Left lung (tissue), 4 donors: ENCODE measurements at regions not wholly inside any gene's neighbourhood (a gene's known extent, or its start where the extent isn't known, plus 50 kb on each side); places are given as distances from the start of the nearest gene placed in this dataset.
A peak's percentile ranks its signal among the peaks of the same experiment; 100 is the strongest.
"Not testable (repeated sequence)": the region's sequence is repeated elsewhere in the genome, so short reads cannot be mapped to it uniquely, and the experiment has no call there.

Experiments used
- ATAC-seq: fragments of 200-7000 bp; cut with Tn5 transposase; one replicate; pipeline ENCODE4 v1.9.1; 2020; ENCODE audit warnings: moderate library complexity
- DNase-seq, 4 donors: peaks; one replicate each; pipeline ENCODE4 v3.0.0-alpha.2; 2013 to 2020
- H3K27ac ChIP-seq, 2 donors: fragments of 200-600 bp; sonication (generic) in 1 of 2; one replicate each; pipeline versions ENCODE4 v1.5.0 to v1.8.0; 2020 to 2021
- H3K27me3 ChIP-seq, 2 donors: fragments of 200-600 bp; sonication (generic) in 1 of 2; one replicate each; pipeline versions ENCODE4 v1.5.0 to v1.8.0; 2020 to 2021
- H3K36me3 ChIP-seq, 2 donors: fragments of 200-600 bp; sonication (generic) in 1 of 2; one replicate each; pipeline versions ENCODE4 v1.5.0 to v1.8.0; 2020 to 2021
- H3K4me1 ChIP-seq, 2 donors: fragments of 200-600 bp; one replicate each; pipeline ENCODE4 v1.8.0; 2021
- H3K4me3 ChIP-seq, 2 donors: fragments of 200-600 bp; sonication (generic) in 1 of 2; one replicate each; pipeline versions ENCODE4 v1.5.0 to v1.8.0; 2020 to 2021; ENCODE audit warnings: mild to moderate bottlenecking in 1 of 2
- H3K9me3 ChIP-seq, 2 donors: fragments of 200-600 bp; sonication (generic) in 1 of 2; one replicate each; pipeline versions ENCODE4 v1.5.0 to v1.8.0; 2020 to 2021
- CTCF ChIP-seq, 2 donors: fragments of 200-600 bp; sonication (generic) in 1 of 2; IDR thresholded peaks; one replicate each; pipeline versions ENCODE4 v1.5.0 to v1.8.0; 2021; ENCODE audit warnings: antibody characterized with exemption in 2 of 2
- intact Hi-C, 2 donors: fragments of 100-400 bp; cut with DNase I; formaldehyde crosslinking; loops; one replicate each; pipeline versions ENCODE4 v1.11.2 to v1.14.2; 2022
- donor health status: DM: no; HTN: yes; CAD: no.
- donor health status: DM: no; HTN: no; CAD: no.

DNA sequence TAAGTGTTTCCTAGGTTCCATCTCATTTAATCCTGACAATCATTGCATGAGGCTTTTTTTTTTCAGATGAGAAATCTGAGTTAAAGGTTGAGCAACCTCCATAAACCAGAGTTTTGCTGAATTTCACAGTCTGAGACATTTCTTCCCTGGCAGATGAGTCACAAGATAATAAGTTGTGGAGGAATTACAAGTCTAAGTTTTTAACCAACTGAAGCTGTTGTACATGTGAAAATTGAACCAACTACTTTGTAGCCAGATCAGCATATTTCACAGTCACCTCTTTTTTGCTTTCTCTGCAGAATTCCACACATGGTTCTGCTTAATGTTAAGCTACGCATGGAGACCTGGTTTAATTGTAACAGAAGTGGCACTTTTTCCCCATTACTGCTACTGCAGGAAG lies 765.6 kb downstream of the CDH11 start:
- no peaks in the 10 kb centered on the region for H3K27me3 ChIP-seq
- ATAC-seq (peak; percentile 25), DNase-seq (no peak)
- intact Hi-C loops, result no loop called here
- H3K9me3 ChIP-seq, result peaks cover 0 to 5% of the 10 kb centered on the region in 2 donors
- no peaks in the 10 kb centered on the region for H3K36me3 ChIP-seq
- TF ChIP-seq CTCF (IDR thresholded peaks at IDR 0.05), result no peak
- no peak overlapping the region for H3K4me3 ChIP-seq
- H3K27ac ChIP-seq, result no peak overlapping the region
- H3K4me1 ChIP-seq, result no peaks in the 10 kb centered on the region

- TF ChIP-seq CTCF (IDR thresholded peaks at IDR 0.05), result no peak
- intact Hi-C loops, result no loop called here
Observed at GRCh38 chr16:64352246-64352645, 769.6 kb downstream of the CDH11 start.

DNA sequence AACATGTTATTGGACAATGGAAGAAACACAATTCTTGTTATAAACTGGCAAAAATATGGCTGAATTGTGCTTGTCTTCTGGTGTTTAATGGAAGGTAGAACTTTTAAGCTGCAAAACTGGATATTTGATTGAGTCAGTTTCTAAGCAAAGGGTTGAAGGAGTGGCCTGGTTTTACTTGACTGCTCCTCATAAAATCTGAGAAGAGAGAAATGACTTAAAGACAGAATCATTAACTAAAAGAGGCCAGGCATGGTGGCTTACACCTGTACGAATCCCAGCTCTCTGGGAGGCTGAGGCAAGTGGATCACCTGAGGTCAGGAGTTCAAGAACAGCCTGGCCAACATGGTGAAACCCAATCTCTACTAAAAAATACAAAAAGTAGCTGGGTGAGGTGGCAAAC lies 770.7 kb downstream of the CDH11 start:
- Histone ChIP-seq H3K27me3 (no peaks in the 10 kb centered on the region), H3K36me3 (no peaks in the 10 kb centered on the region), H3K27ac (no peak overlapping the region), H3K4me3 (no peak overlapping the region), H3K9me3 (peaks cover 0 to 10% of the 10 kb centered on the region in 2 donors), H3K4me1 (no peaks in the 10 kb centered on the region)
- ATAC-seq (no peak), DNase-seq (no peak)
- no peak for TF ChIP-seq CTCF (IDR thresholded peaks at IDR 0.05)
- intact Hi-C loops, result no loop called here

More at GRCh38 chr16:64352246-64352645, 769.6 kb downstream of the CDH11 start:
- DNase-seq (no peak), ATAC-seq (no peak)
- Histone ChIP-seq H3K4me3 (no peak overlapping the region), H3K4me1 (no peaks in the 10 kb centered on the region), H3K36me3 (no peaks in the 10 kb centered on the region), H3K27me3 (no peaks in the 10 kb centered on the region), H3K9me3 (peaks cover 0 to 10% of the 10 kb centered on the region in 2 donors), H3K27ac (no peak overlapping the region)

DNA sequence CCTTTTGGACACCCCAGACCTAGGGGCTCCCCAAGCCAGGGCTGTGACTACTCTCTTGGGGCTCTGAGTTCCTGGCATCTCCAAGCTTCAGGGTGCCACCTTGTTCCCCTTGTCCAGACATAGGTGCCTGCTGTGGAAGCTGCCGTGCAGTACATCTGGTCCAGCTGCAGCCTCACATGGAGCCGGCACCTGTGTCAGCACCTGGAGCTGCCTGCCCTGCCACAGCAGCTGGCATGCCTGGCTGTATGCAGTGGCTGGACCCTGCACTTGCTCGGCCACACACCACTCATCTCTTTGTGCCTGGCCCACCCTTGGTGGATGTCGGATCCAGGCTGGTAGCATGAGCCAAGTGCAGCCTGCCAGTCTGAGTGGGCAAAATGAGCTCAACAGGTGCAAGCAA lies 775.8 kb downstream of the CDH11 start:
- H3K9me3 ChIP-seq, result peaks cover 0 to 14% of the 10 kb centered on the region in 2 donors
- intact Hi-C loops, result no loop called here
- ATAC-seq, result no peak
- no peak overlapping the region for H3K27ac ChIP-seq
- H3K4me1 ChIP-seq, result no peaks in the 10 kb centered on the region
- H3K4me3 ChIP-seq, result no peak overlapping the region
- no peak for DNase-seq
- TF ChIP-seq CTCF (IDR thresholded peaks at IDR 0.05), result no peak
- no peaks in the 10 kb centered on the region for H3K36me3 ChIP-seq
- H3K27me3 ChIP-seq, result no peaks in the 10 kb centered on the region

DNA sequence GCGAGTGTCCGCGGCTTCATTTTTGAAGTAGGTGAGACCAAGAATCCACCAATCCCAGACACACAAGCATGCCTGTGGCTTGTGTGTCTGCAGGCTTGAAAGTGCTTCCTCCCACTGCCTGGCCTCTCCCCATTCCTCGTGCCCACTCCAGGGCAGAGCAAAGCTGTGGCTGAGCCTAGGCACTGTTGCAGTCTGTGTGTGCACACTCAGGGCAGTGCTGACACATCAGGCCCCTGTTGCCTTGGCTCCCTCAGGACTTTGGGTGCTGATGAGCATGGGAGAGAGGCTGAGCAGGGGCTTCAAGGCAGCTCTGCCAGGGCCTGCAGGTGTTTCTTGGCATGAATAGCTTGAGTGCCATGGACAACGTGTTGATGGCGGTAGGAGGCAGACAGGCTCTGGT lies 776.7 kb downstream of the CDH11 start:
- intact Hi-C loops, result no loop called here
- Histone ChIP-seq H3K27ac (no peak overlapping the region), H3K4me1 (no peaks in the 10 kb centered on the region), H3K27me3 (no peaks in the 10 kb centered on the region), H3K36me3 (no peaks in the 10 kb centered on the region), H3K4me3 (no peak overlapping the region), H3K9me3 (peaks cover 0 to 10% of the 10 kb centered on the region in 2 donors)
- ATAC-seq (no peak), DNase-seq (no peak)
- TF ChIP-seq CTCF (IDR thresholded peaks at IDR 0.05), result no peak

DNA sequence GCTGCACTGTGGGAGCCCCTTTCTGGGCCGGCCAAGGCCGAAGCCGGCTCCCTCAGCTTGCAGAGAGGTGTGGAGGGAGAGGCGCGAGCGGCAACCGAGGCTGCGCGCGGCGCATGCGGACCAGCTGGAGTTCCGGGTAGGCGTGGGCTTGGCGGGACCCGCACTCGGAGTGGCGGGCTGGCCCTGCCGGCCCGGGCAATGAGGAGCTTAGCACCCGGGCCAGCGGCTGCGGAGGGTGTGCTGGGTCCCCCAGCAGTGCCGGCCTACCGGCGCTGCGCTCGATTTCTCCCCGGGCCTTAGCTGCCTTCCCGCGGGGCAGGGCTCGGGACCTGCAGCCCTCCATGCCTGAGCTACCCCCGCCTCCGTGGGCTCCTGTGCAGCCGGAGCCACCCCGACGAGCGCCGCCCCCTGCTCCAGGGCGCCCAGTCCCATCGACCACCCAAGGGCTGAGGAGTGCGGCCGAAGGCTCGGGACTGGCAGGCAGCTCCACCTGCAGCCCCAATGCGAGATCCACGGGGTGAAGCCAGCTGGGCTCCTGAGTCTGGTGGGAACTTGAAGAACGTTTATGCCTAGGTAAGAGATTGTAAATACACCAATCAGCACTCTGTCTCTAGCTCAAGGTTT lies 777.9 kb downstream of the CDH11 start:
- H3K9me3 ChIP-seq, result peaks cover 0 to 12% of the 10 kb centered on the region in 2 donors
- intact Hi-C loops, H3K4me3 ChIP-seq, H3K36me3 ChIP-seq, H3K27ac ChIP-seq, H3K4me1 ChIP-seq, H3K27me3 ChIP-seq, ATAC-seq: not testable (repeated sequence)
- DNase-seq, result peak in 1 of 4 donors; percentile 75
